A673 (cell line): ENCODE measurements at regions not wholly inside any gene's neighbourhood (a gene's known extent, or its start where the extent isn't known, plus 50 kb on each side); places are given as distances from the start of the nearest gene placed in this dataset.

Experiments
- BruUV-seq: library from RNA; stranded (reverse); fragments of 400-500 nt; replicated peaks from 2 replicates; lab custom pipeline; 2021; lab: Mats Ljungman, UMichigan
- CTCF ChIA-PET: fragments of 300-600 bp; sonication (Branson Sonifier 250); formaldehyde crosslinking; loops from one replicate; lab custom pipeline; 2022; ENCODE audit warnings: antibody characterized with exemption; lab: Charles Lee
- POLR2A ChIA-PET: fragments of 300-600 bp; sonication (Branson Sonifier 250); formaldehyde crosslinking; loops from one replicate; lab custom pipeline; 2022; ENCODE audit warnings: antibody characterized with exemption; ENCODE audit not compliant: low non-redundant PET; lab: Charles Lee
- DNase-seq: peaks from one replicate; pipeline ENCODE4 v3.0.0-alpha.2; 2015; ENCODE audit warnings: low spot score
- H3K27ac ChIP-seq: fragments of 200-600 bp; sonication (generic); 2 replicates; pipeline ENCODE4 v1.5.1; 2016; ENCODE audit warnings: mixed run types, low read depth, mild to moderate bottlenecking, mixed read lengths, antibody characterized with exemption, low read length; ENCODE audit not compliant: poor library complexity, severe bottlenecking
- H3K27me3 ChIP-seq: fragments of 200-600 bp; sonication (generic); replicated peaks from 2 replicates; pipeline ENCODE4 v1.6.1; 2017; ENCODE audit warnings: mixed run types, low read depth, mild to moderate bottlenecking, mixed read lengths, antibody characterized with exemption, low read length; ENCODE audit not compliant: insufficient read depth, poor library complexity
- H3K36me3 ChIP-seq: fragments of 200-600 bp; sonication (generic); 2 replicates; pipeline ENCODE4 v1.6.1; 2016; ENCODE audit warnings: mixed run types, mild to moderate bottlenecking, mixed read lengths, antibody characterized with exemption, low read length; ENCODE audit not compliant: insufficient read depth, poor library complexity, severe bottlenecking
- H3K4me1 ChIP-seq: fragments of 200-600 bp; sonication (generic); 2 replicates; pipeline ENCODE4 v1.6.1; 2017; ENCODE audit warnings: mixed run types, mild to moderate bottlenecking, mixed read lengths, antibody characterized with exemption, low read length; ENCODE audit not compliant: insufficient read depth, poor library complexity, severe bottlenecking
- H3K4me3 ChIP-seq: fragments of 200-600 bp; sonication (generic); 2 replicates; pipeline ENCODE4 v1.5.1; 2016; ENCODE audit warnings: low read depth, mixed run types, mild to moderate bottlenecking, mixed read lengths, low read length; ENCODE audit not compliant: poor library complexity, severe bottlenecking
- H3K9me3 ChIP-seq: fragments of 200-600 bp; sonication (generic); 2 replicates; pipeline ENCODE4 v1.6.1; 2016; ENCODE audit warnings: mixed run types, low read depth, mild to moderate bottlenecking, mixed read lengths, antibody characterized with exemption, low read length; ENCODE audit not compliant: poor library complexity, severe bottlenecking
- EZH2 ChIP-seq: fragments of 200-600 bp; sonication (generic); IDR thresholded peaks from 2 replicates; pipeline ENCODE4 v1.6.1; 2017; ENCODE audit warnings: borderline replicate concordance, low read depth, mild to moderate bottlenecking, mixed read lengths, antibody characterized with exemption, low read length; ENCODE audit not compliant: poor library complexity, severe bottlenecking
- intact Hi-C: fragments of 100-400 bp; cut with micrococcal nuclease; formaldehyde crosslinking; loops from one replicate; pipeline ENCODE4 v1.10.0; 2022; ENCODE audit not compliant: unreplicated experiment
- TF ChIP-seq, protein P1 (sequence below): fragments of 300-800, 200-600 bp; sonication (generic); conservative IDR thresholded peaks from 2 replicates; pipeline ENCODE4 v1.5.1; 2017; ENCODE audit warnings: low read depth, mild to moderate bottlenecking, antibody characterized with exemption, low read length, moderate library complexity, mixed read lengths

DNA sequence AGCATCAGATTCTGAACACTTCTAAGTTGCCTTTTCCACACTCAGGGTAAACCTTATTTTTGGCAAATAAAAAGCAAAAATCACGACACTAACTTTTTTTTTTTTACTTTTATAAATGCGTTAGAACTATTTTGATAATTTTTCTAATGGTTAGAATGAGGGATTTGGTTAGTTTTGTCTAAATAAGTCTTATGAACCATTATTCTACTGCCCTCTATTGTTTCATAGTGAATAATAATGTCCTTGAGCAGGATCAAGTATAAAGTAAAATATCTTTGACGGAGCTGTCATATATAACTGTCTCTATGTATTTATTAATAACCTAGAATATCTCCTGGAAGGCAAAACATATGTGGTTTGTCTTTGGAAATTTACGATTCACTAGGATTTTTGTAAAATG is 631.8 kb downstream of the GABRG2 start:
- H3K27ac ChIP-seq = no peak overlapping the region
- DNase-seq = no peak
- no peak overlapping the region for H3K4me3 ChIP-seq
- no peaks in the 10 kb centered on the region for H3K36me3 ChIP-seq
- no peaks in the 10 kb centered on the region for H3K4me1 ChIP-seq
- TF ChIP-seq, protein P1, sequence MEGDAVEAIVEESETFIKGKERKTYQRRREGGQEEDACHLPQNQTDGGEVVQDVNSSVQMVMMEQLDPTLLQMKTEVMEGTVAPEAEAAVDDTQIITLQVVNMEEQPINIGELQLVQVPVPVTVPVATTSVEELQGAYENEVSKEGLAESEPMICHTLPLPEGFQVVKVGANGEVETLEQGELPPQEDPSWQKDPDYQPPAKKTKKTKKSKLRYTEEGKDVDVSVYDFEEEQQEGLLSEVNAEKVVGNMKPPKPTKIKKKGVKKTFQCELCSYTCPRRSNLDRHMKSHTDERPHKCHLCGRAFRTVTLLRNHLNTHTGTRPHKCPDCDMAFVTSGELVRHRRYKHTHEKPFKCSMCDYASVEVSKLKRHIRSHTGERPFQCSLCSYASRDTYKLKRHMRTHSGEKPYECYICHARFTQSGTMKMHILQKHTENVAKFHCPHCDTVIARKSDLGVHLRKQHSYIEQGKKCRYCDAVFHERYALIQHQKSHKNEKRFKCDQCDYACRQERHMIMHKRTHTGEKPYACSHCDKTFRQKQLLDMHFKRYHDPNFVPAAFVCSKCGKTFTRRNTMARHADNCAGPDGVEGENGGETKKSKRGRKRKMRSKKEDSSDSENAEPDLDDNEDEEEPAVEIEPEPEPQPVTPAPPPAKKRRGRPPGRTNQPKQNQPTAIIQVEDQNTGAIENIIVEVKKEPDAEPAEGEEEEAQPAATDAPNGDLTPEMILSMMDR = no peak
- no peak for TF ChIP-seq EZH2
- no peaks in the 10 kb centered on the region for H3K9me3 ChIP-seq
- intact Hi-C loops = no loop called here
- no TSS peak for BruUV-seq
- ChIA-PET POLR2A (no interaction called here), CTCF (no interaction called here)
- H3K27me3 ChIP-seq = no peaks in the 10 kb centered on the region

DNA sequence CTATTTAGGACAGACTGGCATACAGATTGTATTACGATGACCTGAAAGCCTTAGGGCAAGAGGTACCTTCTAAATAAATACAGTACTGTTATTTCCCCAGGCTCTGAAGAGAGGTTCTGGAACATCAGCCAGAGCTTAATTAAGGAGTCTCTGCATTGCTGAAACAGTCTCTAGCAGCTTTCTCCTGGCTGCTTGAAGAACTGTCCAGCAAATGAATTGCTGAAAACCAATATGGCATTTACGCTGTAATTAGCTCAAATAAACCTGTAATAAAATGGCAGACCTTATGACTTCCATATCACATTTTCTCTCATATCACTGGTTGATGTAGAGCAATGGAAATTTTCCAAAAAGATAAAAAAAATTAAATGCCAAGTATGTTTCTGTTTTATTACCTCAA is 636.3 kb downstream of the GABRG2 start:
- Histone ChIP-seq H3K27ac (no peak overlapping the region), H3K4me1 (no peaks in the 10 kb centered on the region), H3K36me3 (no peaks in the 10 kb centered on the region), H3K4me3 (no peak overlapping the region), H3K9me3 (no peaks in the 10 kb centered on the region), H3K27me3 (no peaks in the 10 kb centered on the region)
- ChIA-PET POLR2A (no interaction called here), CTCF (no interaction called here)
- BruUV-seq = no TSS peak
- no peak for TF ChIP-seq EZH2
- TF ChIP-seq, protein P1 = no peak
- intact Hi-C loops = no loop called here
- peak; percentile 1 for DNase-seq

DNA sequence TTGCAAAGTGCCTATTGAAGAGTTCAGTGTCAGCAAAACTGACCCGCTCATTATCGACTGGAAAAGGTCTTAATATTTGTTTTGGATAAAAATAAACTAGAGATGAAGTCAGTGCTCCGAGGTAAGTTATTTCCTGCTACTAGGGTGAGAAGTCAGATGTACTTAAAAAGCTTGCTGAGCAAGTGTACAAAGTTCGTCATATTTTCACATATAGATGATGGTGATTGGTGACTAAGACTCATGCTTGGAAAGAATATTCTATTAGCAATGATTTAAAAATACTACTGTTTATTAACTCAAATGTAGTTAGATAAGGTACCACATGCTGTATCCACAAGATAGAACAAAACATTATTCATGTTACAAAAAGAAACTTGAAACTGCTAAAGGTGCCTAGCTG is 643.7 kb downstream of the GABRG2 start:
- no TSS peak for BruUV-seq
- no peaks in the 10 kb centered on the region for H3K9me3 ChIP-seq
- no peaks in the 10 kb centered on the region for H3K4me1 ChIP-seq
- TF ChIP-seq EZH2 = no peak
- TF ChIP-seq, protein P1 = no peak
- no peaks in the 10 kb centered on the region for H3K27me3 ChIP-seq
- POLR2A ChIA-PET = no interaction called here
- H3K27ac ChIP-seq = no peak overlapping the region
- no peaks in the 10 kb centered on the region for H3K36me3 ChIP-seq
- CTCF ChIA-PET = no interaction called here
- intact Hi-C loops = no loop called here
- no peak overlapping the region for H3K4me3 ChIP-seq
- no peak for DNase-seq
